HepG2 (cell line): ENCODE measurements at regions not wholly inside any gene's neighbourhood (a gene's known extent, or its start where the extent isn't known, plus 50 kb on each side); places are given as distances from the start of the nearest gene placed in this dataset.

ENCODE experiments used
- ATAC-seq: fragments of 200-7000 bp; cut with Tn5 transposase; 3 replicates; pipeline ENCODE4 v1.9.1; 2020; ENCODE audit warnings: mild to moderate bottlenecking, moderate library complexity
- BruUV-seq: library from RNA; stranded (reverse); fragments of 400-500 nt; replicated peaks from 2 replicates; lab custom pipeline; 2021; lab: Mats Ljungman, UMichigan
- CTCF ChIA-PET: fragments of 300-600 bp; formaldehyde crosslinking; extraction: SDS; loops from one replicate; lab custom pipeline; 2021; ENCODE audit warnings: low total read pairs, inconsistent platforms, low intra/inter-chr PET ratio; lab: Yijun Ruan, JAX
- POLR2A ChIA-PET: fragments of 350-600 bp; sonication (Branson Sonifier 250); formaldehyde crosslinking; loops from one replicate; lab custom pipeline; 2020; ENCODE audit warnings: antibody characterized with exemption, inconsistent platforms; lab: Yijun Ruan, JAX
- DNase-seq: peaks from one replicate; pipeline ENCODE4 v3.0.0-alpha.2; 2015; ENCODE audit warnings: low spot score
- FAIRE-seq: peaks from 3 replicates; lab custom pipeline; 2011; peaks lifted over from hg19 to GRCh38; lab: Jason Lieb, UNC
- H2AFZ ChIP-seq: one replicate; pipeline ENCODE4 v1.6.1; 2011; ENCODE audit warnings: low read length, inconsistent platforms
- H3K27ac ChIP-seq: fragments of 300-600 bp; 3 replicates; pipeline ENCODE4 v1.8.0; 2011; ENCODE audit warnings: mixed run types, mild to moderate bottlenecking, mixed read lengths, low read length, inconsistent platforms; ENCODE audit not compliant: insufficient read depth; ENCODE audit errors: extremely low read length
- H3K27me3 ChIP-seq, 2 experiments: fragments of 200-600 bp in 1 of 2; 2 replicates in 1 of 2; 3 replicates in 1 of 2; pipeline versions ENCODE4 v1.6.0 to v1.8.0; 2011; ENCODE audit warnings: low read length in 2 of 2, mild to moderate bottlenecking in 2 of 2, moderate library complexity in 2 of 2, inconsistent platforms in 1 of 2; ENCODE audit not compliant: insufficient read depth in 2 of 2, control insufficient read depth in 1 of 2
- H3K36me3 ChIP-seq, 2 experiments: fragments of 200-600 bp in 1 of 2; replicated peaks in 1 of 2; 2 replicates in 1 of 2; 3 replicates in 1 of 2; pipeline versions ENCODE4 v1.5.1 to v1.8.0; 2011; ENCODE audit warnings: low read length in 2 of 2, inconsistent platforms in 1 of 2; ENCODE audit not compliant: insufficient read depth in 2 of 2, control insufficient read depth in 1 of 2
- H3K4me1 ChIP-seq: 2 replicates; pipeline ENCODE4 v1.5.1; 2012; ENCODE audit warnings: low read length, inconsistent platforms; ENCODE audit not compliant: insufficient read depth
- H3K4me2 ChIP-seq: 2 replicates; pipeline ENCODE4 v1.6.0; 2011; ENCODE audit warnings: low read depth, low read length, inconsistent platforms
- H3K4me3 ChIP-seq, 3 experiments: fragments of 200-600 bp in 1 of 3; sonication (generic), shearing (Covaris generic) in 1 of 3; replicated peaks in 1 of 3; 2 replicates each; pipeline ENCODE4 v1.5.1; 2011 to 2016; ENCODE audit warnings: low read length in 3 of 3, inconsistent platforms in 2 of 3, low read depth in 2 of 3, mild to moderate bottlenecking in 2 of 3, control low read depth in 1 of 3, mixed read lengths in 1 of 3; ENCODE audit not compliant: insufficient read depth in 1 of 3
- H3K79me2 ChIP-seq: one replicate; pipeline ENCODE4 v1.6.1; 2011; ENCODE audit warnings: low read length, inconsistent platforms; ENCODE audit not compliant: insufficient read depth
- H3K9ac ChIP-seq: 2 replicates; pipeline ENCODE4 v1.6.0; 2011; ENCODE audit warnings: mild to moderate bottlenecking, low read depth, low read length, inconsistent platforms; ENCODE audit not compliant: insufficient read depth
- H3K9me3 ChIP-seq: 2 replicates; pipeline ENCODE4 v1.5.1; 2012; ENCODE audit warnings: mild to moderate bottlenecking, low read length
- H4K20me1 ChIP-seq: 2 replicates; pipeline ENCODE4 v1.6.0; 2011; ENCODE audit warnings: inconsistent platforms, mild to moderate bottlenecking, low read length, moderate library complexity; ENCODE audit not compliant: insufficient read depth
- GATAD2A ChIP-seq: IDR thresholded peaks from 2 replicates; pipeline ENCODE4 v1.6.1; 2016
- GTF2F1 ChIP-seq: fragments of 150-350 bp; IDR thresholded peaks from 2 replicates; pipeline ENCODE4 v1.6.1; 2014; ENCODE audit warnings: low read length
- HHEX ChIP-seq: IDR thresholded peaks from 2 replicates; pipeline ENCODE4 v1.6.1; 2016; ENCODE audit warnings: control low read depth
- PCBP2 ChIP-seq: fragments of 200-400 bp; formaldehyde crosslinking; optimal IDR thresholded peaks from 2 replicates; pipeline ENCODE3; 2018; ENCODE audit warnings: low read length, low read depth; ENCODE audit not compliant: poor library complexity, severe bottlenecking
- PHF5A ChIP-seq: IDR thresholded peaks from one replicate; pipeline ENCODE4 v1.6.1; 2018; ENCODE audit warnings: low read depth, missing genetic modification reagents; ENCODE audit not compliant: unreplicated experiment
- RARG ChIP-seq: sonication (generic); formaldehyde crosslinking; IDR thresholded peaks from 2 replicates; pipeline ENCODE4 v1.4.0; 2020; ENCODE audit warnings: low read depth, mild to moderate bottlenecking, missing genetic modification reagents
- TBP ChIP-seq: sonication (generic); formaldehyde crosslinking; IDR thresholded peaks from 2 replicates; pipeline ENCODE4 v1.5.0; 2020; ENCODE audit warnings: missing genetic modification reagents
- ZMAT5 ChIP-seq: sonication (generic); formaldehyde crosslinking; IDR thresholded peaks from 2 replicates; pipeline ENCODE4 v1.5.0; 2020; ENCODE audit warnings: mild to moderate bottlenecking, low read depth, missing genetic modification reagents, borderline replicate concordance
- ZMYM4 ChIP-seq: sonication (generic); formaldehyde crosslinking; IDR thresholded peaks from 2 replicates; pipeline ENCODE4 v1.8.1; 2023; ENCODE audit warnings: mild to moderate bottlenecking, missing genetic modification reagents
- ZNF274 ChIP-seq: sonication (generic); formaldehyde crosslinking; IDR thresholded peaks from 2 replicates; pipeline ENCODE4 v1.5.1; 2020; ENCODE audit warnings: mild to moderate bottlenecking, missing genetic modification reagents
- ZNF281 ChIP-seq: sonication (generic); formaldehyde crosslinking; IDR thresholded peaks from 2 replicates; pipeline ENCODE4 v1.4.0; 2020; ENCODE audit warnings: missing genetic modification reagents, borderline replicate concordance
- ZNF460 ChIP-seq: sonication (generic); formaldehyde crosslinking; IDR thresholded peaks from 2 replicates; pipeline ENCODE4 v1.5.1; 2020; ENCODE audit warnings: missing genetic modification reagents, mild to moderate bottlenecking, borderline replicate concordance
- ZNF501 ChIP-seq: sonication (generic); formaldehyde crosslinking; IDR thresholded peaks from 2 replicates; pipeline ENCODE4 v1.5.1; 2020; ENCODE audit warnings: mild to moderate bottlenecking, moderate library complexity, missing genetic modification reagents
- ZNF670 ChIP-seq: sonication (generic); formaldehyde crosslinking; IDR thresholded peaks from 2 replicates; pipeline ENCODE4 v1.8.0; 2022; ENCODE audit warnings: mild to moderate bottlenecking, missing genetic modification reagents, borderline replicate concordance
- ZNF674 ChIP-seq: sonication (generic); formaldehyde crosslinking; IDR thresholded peaks from 2 replicates; pipeline ENCODE4 v1.5.0; 2020; ENCODE audit warnings: low read depth, mild to moderate bottlenecking, missing genetic modification reagents
- WGBS: methylation state at CpG from one replicate; pipeline ENCODE4 v1.1.6; 2017; ENCODE audit warnings: low lambda C conversion rate; 5-methylcytosine and 5-hydroxymethylcytosine counted together
- in situ Hi-C: cut with HindIII; loops from 2 replicates; pipeline ENCODE4 v1.10.0; 2017; ENCODE audit warnings: low pct_unique_long_range_greater_than_20kb; ENCODE audit not compliant: extremely low pct_ligation_motif_present
- intact Hi-C: fragments of 100-400 bp; cut with micrococcal nuclease; formaldehyde crosslinking; loops from one replicate; pipeline ENCODE4 v1.10.0; 2022; ENCODE audit not compliant: unreplicated experiment
- TF ChIP-seq, protein P1 (sequence below): sonication (generic); formaldehyde crosslinking; IDR thresholded peaks from 2 replicates; pipeline ENCODE4 v1.4.0; 2020; ENCODE audit warnings: missing genetic modification reagents
- TF ChIP-seq, protein P2 (sequence below): sonication (generic); formaldehyde crosslinking; IDR thresholded peaks from 2 replicates; pipeline ENCODE4 v1.4.0; 2020; ENCODE audit warnings: mild to moderate bottlenecking, missing genetic modification reagents

GRCh38 chr5:160905285-160905684 lies 53.3 kb upstream of the ATP10B start:
- intact Hi-C loops, result no loop called here
- no peaks in the 10 kb centered on the region for H3K79me2 ChIP-seq
- H3K36me3 ChIP-seq, result no peaks in the 10 kb centered on the region
- no peak for DNase-seq
- H3K27ac ChIP-seq, result no peak overlapping the region
- no peak overlapping the region for H3K4me3 ChIP-seq
- no peak for TF ChIP-seq ZNF674 (CRISPR knock-in tag)
- TF ChIP-seq GATAD2A (CRISPR knock-in tag), result no peak
- TF ChIP-seq ZNF670 (CRISPR knock-in tag), result no peak
- TF ChIP-seq PHF5A (CRISPR knock-in tag), result no peak
- no peak for TF ChIP-seq ZMAT5
- no peak for TF ChIP-seq ZNF281
- no peak for TF ChIP-seq TBP (CRISPR knock-in tag)
- TF ChIP-seq GTF2F1, result no peak
- no peak for TF ChIP-seq RARG (CRISPR knock-in tag)
- TF ChIP-seq ZNF460 (CRISPR knock-in tag), result no peak
- TF ChIP-seq ZNF501 (CRISPR knock-in tag), result no peak
- TF ChIP-seq, protein P1, sequence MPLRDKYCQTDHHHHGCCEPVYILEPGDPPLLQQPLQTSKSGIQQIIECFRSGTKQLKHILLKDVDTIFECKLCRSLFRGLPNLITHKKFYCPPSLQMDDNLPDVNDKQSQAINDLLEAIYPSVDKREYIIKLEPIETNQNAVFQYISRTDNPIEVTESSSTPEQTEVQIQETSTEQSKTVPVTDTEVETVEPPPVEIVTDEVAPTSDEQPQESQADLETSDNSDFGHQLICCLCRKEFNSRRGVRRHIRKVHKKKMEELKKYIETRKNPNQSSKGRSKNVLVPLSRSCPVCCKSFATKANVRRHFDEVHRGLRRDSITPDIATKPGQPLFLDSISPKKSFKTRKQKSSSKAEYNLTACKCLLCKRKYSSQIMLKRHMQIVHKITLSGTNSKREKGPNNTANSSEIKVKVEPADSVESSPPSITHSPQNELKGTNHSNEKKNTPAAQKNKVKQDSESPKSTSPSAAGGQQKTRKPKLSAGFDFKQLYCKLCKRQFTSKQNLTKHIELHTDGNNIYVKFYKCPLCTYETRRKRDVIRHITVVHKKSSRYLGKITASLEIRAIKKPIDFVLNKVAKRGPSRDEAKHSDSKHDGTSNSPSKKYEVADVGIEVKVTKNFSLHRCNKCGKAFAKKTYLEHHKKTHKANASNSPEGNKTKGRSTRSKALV, result no peak
- TF ChIP-seq ZNF274 (CRISPR knock-in tag), result no peak
- TF ChIP-seq PCBP2, result no peak
- TF ChIP-seq, protein P2, sequence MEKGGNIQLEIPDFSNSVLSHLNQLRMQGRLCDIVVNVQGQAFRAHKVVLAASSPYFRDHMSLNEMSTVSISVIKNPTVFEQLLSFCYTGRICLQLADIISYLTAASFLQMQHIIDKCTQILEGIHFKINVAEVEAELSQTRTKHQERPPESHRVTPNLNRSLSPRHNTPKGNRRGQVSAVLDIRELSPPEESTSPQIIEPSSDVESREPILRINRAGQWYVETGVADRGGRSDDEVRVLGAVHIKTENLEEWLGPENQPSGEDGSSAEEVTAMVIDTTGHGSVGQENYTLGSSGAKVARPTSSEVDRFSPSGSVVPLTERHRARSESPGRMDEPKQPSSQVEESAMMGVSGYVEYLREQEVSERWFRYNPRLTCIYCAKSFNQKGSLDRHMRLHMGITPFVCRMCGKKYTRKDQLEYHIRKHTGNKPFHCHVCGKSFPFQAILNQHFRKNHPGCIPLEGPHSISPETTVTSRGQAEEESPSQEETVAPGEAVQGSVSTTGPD, result no peak
- TF ChIP-seq ZMYM4 (CRISPR knock-in tag), result no peak
- no peak for TF ChIP-seq HHEX
- TF ChIP-seq, all 625 proteins: peak for 0
- Histone ChIP-seq H3K9me3 (no peaks in the 10 kb centered on the region), H4K20me1 (no peaks in the 10 kb centered on the region), H3K27me3 (no peaks in the 10 kb centered on the region), H2AFZ (no peak overlapping the region), H3K9ac (no peak overlapping the region), H3K4me2 (no peak overlapping the region), H3K4me1 (peaks cover 12% of the 10 kb centered on the region; the same call in 1 of the 2 replicates)
- ATAC-seq (no peak), FAIRE-seq (no peak)
- no TSS peak for BruUV-seq
- in situ Hi-C loops, result no loop called here
- CTCF ChIA-PET, result no interaction called here
- POLR2A ChIA-PET, result no interaction called here
- WGBS, result 38% methylated on average over 1 of the region's 1 CpG
